ENCODE measurements at regions not wholly inside any gene's neighbourhood (a gene's known extent, or its start where the extent isn't known, plus 50 kb on each side); places are given as distances from the start of the nearest gene placed in this dataset.
A peak's percentile ranks its signal among the peaks of the same experiment; 100 is the strongest.

DNA sequence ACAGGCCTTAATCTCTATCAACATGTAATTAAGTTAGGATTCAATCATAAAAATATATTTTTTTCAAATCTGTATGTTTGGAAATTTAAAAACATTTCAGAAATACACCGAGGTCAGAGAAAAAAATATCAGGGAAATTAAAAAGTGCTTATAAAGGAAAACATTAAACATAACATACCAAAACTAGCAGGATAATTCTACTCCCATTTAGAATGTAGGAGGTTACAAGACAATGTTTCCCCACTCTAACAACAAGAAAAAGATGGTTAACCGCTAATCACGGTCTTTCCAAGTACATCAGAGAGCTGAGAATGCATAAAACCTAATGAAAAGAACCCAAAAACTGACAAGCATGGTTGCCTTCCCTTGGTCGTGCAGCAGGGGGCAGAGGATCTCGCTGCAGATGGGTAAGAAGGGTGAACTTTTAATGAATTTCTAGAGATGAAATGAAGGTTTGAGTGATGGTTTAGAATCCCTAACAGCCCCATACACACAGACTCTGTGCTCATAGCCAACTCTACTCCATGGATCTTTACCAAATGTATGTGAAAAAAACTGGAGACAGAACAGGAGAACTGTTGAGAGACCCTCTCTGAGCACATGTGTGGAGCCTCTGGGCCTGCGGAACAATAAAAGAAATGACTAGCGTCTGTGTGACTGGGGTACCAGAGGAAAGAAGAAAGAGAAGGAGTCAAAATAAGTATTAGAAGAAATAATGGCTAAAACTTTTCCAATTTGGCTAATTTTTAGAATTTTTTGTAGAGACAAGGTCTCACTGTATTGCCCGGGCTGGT lies 51.3 kb upstream of the LSM14A start:
- in situ Hi-C loops (cut with HindIII; ENCODE audit: low pct_unique_long_range_greater_than_20kb, low sequenced_read_pairs) = no loop called here
- DNase-seq (ENCODE audit: low read depth, low spot score) = peak; percentile 75

Small RNA genes in the stretch of these regions (small RNA-seq; reads per million reads assigned to genes)
- gene RN7SL150P (0 reads per million in 2 experiments), gene RPS4XP23 (0 reads per million in 2 experiments)
